ENCODE measurements at regions not wholly inside any gene's neighbourhood (a gene's known extent, or its start where the extent isn't known, plus 50 kb on each side); places are given as distances from the start of the nearest gene placed in this dataset.

DNA sequence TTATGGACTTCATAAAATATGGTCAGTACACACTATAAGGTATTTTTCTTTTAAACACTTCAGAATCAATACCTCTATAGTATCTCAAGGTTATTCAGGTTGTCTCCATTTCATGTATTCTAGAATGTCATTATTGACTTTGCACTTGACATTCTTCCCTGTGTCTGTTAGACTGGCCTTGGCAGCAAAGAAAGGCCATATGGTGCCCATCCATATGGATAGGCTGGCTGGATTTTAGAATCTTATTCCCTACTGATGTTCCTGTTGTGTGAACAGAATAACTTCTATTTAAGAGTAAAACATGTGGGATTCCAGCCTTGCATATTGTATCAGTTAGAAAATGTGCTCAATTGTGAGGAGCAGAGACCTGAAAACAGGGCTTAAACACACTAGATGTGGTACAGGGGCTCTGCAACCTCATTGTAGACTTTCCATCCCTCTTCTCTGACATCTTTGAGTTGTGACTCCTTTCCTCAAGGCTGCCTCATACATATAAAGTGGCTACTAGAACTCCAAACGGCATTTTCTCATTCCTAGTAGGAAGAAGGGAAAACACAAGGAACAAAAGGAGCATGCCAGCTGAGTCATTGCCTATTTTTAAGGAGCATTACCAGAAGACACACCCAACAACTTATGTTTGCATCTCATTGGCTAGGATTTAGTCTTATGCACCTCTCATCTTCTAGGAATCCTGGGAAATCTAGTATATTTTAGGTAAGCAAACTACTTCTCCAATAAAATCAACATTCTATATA lies 221.2 kb upstream of the TMPO start:
- WGBS, 2 donors = 42 to 52% methylated on average over 1 of the region's 1 CpG
- H3K4me1 ChIP-seq = no peaks in the 10 kb centered on the region
- DNase-seq (ENCODE audit: low spot score in 2 of 2) = no peak
- TF ChIP-seq EP300 (IDR thresholded peaks at IDR 0.05) = no peak
- TF ChIP-seq, protein P1, sequence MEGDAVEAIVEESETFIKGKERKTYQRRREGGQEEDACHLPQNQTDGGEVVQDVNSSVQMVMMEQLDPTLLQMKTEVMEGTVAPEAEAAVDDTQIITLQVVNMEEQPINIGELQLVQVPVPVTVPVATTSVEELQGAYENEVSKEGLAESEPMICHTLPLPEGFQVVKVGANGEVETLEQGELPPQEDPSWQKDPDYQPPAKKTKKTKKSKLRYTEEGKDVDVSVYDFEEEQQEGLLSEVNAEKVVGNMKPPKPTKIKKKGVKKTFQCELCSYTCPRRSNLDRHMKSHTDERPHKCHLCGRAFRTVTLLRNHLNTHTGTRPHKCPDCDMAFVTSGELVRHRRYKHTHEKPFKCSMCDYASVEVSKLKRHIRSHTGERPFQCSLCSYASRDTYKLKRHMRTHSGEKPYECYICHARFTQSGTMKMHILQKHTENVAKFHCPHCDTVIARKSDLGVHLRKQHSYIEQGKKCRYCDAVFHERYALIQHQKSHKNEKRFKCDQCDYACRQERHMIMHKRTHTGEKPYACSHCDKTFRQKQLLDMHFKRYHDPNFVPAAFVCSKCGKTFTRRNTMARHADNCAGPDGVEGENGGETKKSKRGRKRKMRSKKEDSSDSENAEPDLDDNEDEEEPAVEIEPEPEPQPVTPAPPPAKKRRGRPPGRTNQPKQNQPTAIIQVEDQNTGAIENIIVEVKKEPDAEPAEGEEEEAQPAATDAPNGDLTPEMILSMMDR (IDR thresholded peaks at IDR 0.05) = no peak
- no peak for TF ChIP-seq POLR2A (IDR thresholded peaks at IDR 0.05)
- H3K9me3 ChIP-seq = no peaks in the 10 kb centered on the region
- no peaks in the 10 kb centered on the region for H3K36me3 ChIP-seq
- no peak overlapping the region for H3K4me3 ChIP-seq
- H3K27me3 ChIP-seq = no peaks in the 10 kb centered on the region
- H3K27ac ChIP-seq = no peak overlapping the region

- Histone ChIP-seq H3K27ac (no peak overlapping the region), H3K9me3 (no peaks in the 10 kb centered on the region), H3K27me3 (no peaks in the 10 kb centered on the region), H3K36me3 (no peaks in the 10 kb centered on the region), H3K4me1 (no peaks in the 10 kb centered on the region), H3K4me3 (no peak overlapping the region)
- DNase-seq (ENCODE audit: low spot score in 2 of 2) = no peak
- TF ChIP-seq POLR2A (IDR thresholded peaks at IDR 0.05) (no peak), EP300 (IDR thresholded peaks at IDR 0.05) (no peak)
- TF ChIP-seq, protein P1 (IDR thresholded peaks at IDR 0.05) = no peak
- WGBS, 2 donors = 54 to 65% methylated on average over 2 of the region's 2 CpGs
Measured at GRCh38 chr12:98295681-98296080, 219.7 kb upstream of the TMPO start.

DNA sequence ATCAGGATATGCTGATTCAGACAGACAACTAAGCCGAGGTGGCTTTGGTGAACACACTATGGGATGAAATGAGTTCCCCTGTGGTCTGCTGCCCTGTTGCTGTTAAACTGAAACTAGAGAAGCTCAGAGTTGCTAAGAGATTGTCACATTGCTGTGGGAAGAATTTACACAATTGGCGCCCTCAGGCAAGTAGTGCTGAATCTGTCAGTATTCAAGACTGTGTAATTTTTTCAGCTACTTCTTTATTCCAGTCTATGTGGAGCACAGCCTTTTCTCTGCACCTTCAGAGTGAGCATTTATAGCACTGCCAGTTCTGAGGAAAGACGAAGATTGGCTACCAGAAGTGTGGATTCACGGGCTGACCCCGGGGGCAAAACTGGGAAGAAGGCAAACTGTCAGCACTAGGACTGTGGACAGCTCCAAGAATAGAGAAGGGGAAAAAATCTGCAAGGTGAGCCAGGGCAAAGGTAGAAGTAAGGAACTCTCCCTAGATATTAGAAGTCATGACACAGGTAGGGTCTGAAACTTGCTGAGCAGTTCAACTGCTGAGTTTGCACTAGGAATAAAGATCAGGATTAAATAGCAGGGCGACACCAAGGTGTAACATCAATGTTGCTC lies 218.8 kb upstream of the TMPO start:
- Histone ChIP-seq H3K36me3 (no peaks in the 10 kb centered on the region), H3K4me3 (no peak overlapping the region), H3K27me3 (no peaks in the 10 kb centered on the region), H3K4me1 (no peaks in the 10 kb centered on the region), H3K9me3 (no peaks in the 10 kb centered on the region), H3K27ac (no peak overlapping the region)
- no peak for DNase-seq (ENCODE audit: low spot score in 2 of 2)
- TF ChIP-seq, protein P1 (IDR thresholded peaks at IDR 0.05) = no peak
- TF ChIP-seq POLR2A (IDR thresholded peaks at IDR 0.05) (no peak), EP300 (IDR thresholded peaks at IDR 0.05) (no peak)
- 45 to 55% methylated on average over 6 of the region's 6 CpGs for WGBS, 2 donors

- Histone ChIP-seq H3K27me3 (no peaks in the 10 kb centered on the region), H3K9me3 (no peaks in the 10 kb centered on the region), H3K27ac (no peak overlapping the region), H3K4me1 (no peaks in the 10 kb centered on the region), H3K4me3 (no peak overlapping the region), H3K36me3 (no peaks in the 10 kb centered on the region)
- TF ChIP-seq EP300 (IDR thresholded peaks at IDR 0.05) (no peak), POLR2A (IDR thresholded peaks at IDR 0.05) (no peak)
- TF ChIP-seq, protein P1 (IDR thresholded peaks at IDR 0.05) = no peak
- DNase-seq (ENCODE audit: low spot score in 2 of 2) = no peak
- WGBS, 2 donors = 41 to 44% methylated on average over 3 of the region's 3 CpGs
Measured at GRCh38 chr12:98297538-98297937, 217.9 kb upstream of the TMPO start.

DNA sequence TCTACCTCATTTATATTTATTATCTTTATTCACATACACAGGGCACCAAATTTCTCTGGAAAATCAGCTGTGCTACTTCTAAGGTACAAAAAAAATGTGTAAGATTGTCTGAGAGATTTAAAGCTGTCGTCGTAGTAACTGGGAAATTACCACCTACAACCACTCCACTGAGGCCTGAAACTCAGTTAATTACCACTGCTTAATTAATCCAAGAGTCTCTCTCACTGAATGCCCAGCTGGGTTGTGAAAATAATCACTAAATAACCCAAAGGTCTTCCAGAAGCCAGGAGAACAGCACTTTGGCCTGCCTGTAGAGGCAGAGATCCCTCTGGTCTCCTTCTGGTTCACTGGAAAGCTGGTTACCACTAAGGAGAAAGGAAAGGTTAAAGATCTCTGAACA lies 207.2 kb upstream of the TMPO start:
- 89 to 92% methylated on average over 2 of the region's 2 CpGs for WGBS, 2 donors
- no peak overlapping the region for H3K4me3 ChIP-seq
- H3K27ac ChIP-seq = no peak overlapping the region
- H3K36me3 ChIP-seq = no peaks in the 10 kb centered on the region
- no peaks in the 10 kb centered on the region for H3K27me3 ChIP-seq
- TF ChIP-seq POLR2A (IDR thresholded peaks at IDR 0.05) (no peak), EP300 (IDR thresholded peaks at IDR 0.05) (no peak)
- TF ChIP-seq, protein P1 (IDR thresholded peaks at IDR 0.05) = no peak
- DNase-seq (ENCODE audit: low spot score in 2 of 2) = no peak
- no peaks in the 10 kb centered on the region for H3K4me1 ChIP-seq
- no peaks in the 10 kb centered on the region for H3K9me3 ChIP-seq

All from tibial nerve (tissue), 4 donors.